Activated CD4-positive, alpha-beta T cell treated with anti-CD3 and anti-CD28 coated beads for 24 hours (primary cell): ENCODE measurements at regions not wholly inside any gene's neighbourhood (a gene's known extent, or its start where the extent isn't known, plus 50 kb on each side); places are given as distances from the start of the nearest gene placed in this dataset.

Experiments used
- DNase-seq, 2 donors: peaks; one replicate each; pipeline ENCODE4 v3.0.0-alpha.2; 2020; ENCODE audit warnings: low read depth in 2 of 2

DNA sequence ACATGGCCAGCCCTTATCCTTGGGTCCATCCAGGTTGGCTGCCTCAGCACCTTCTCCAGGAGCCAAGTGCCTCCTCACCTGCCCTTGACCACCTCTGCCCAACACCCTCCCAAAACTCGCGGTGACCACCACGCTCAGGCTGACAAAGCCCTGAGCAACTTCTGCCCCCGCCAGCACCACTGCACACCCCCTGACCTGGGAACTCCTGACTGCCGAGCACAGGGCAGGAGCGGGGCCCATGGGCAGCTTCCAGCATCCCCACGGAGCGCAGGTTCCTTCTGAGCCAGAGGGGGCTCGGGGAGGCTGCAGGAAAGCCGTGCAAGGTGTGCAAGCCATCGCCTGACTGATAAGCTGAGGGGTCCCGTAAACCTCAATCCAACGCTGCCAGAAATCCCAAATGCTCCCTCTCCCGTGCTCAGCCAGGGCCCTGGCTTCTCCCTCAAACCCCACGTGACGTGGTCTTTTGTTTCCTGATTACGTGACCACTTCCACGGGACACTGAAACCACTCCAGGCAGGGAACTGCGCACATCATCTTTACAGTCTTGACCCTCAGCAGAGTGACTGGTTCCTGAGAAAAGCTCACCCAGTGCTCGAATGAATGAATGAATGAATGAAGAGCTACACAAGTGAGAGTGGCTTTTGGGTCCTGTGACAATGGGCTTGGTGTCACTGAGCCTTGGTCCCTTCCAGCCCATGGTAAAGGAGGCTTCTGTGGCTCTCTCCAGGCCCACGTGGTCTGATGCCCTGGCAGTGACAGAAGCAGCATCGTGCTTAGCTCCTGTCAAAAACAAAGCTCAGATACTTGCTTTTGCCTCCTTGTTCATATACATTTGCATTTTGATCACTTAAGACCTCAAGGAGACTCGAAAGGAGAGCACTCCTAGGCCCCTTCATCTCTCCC is 249.8 kb upstream of the PPP2R2D start:
- DNase-seq = no peak

DNA sequence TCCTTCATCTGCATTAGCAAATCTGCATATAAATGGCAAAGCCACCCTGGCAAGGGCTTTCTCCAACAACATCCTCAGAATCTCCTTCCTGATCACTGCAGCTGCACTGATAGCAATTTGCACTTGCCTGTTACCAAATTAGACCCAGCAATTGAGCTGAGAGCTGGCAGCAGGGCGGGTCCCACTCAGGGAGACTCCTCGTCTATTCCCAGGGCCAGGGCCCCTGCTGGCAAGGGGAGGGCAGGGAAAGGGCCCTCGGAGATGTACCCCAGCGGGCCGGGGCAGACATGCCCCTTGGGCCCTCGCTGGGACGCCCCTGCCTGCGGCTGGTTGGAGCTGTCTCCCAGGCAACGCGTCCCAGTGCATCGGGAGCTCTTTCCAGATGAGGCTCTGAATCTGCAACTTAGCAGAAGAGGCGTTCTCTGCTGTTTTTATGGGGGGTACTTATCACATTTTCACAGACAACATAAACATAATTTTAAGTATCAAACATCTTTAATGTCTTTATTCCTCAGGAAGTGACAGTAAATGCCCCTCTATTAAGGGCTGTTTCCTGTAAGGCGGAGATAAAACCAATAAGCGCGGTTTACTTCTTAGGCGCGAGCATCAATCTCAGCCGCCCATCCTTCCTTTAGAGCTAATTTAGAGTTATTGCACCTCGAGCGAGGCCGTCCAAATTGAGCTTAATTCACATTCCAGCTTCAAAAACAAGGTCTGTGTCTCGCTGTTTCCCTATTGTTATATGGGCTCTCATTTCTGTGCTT is 249.0 kb upstream of the PPP2R2D start:
- no peak for DNase-seq

DNA sequence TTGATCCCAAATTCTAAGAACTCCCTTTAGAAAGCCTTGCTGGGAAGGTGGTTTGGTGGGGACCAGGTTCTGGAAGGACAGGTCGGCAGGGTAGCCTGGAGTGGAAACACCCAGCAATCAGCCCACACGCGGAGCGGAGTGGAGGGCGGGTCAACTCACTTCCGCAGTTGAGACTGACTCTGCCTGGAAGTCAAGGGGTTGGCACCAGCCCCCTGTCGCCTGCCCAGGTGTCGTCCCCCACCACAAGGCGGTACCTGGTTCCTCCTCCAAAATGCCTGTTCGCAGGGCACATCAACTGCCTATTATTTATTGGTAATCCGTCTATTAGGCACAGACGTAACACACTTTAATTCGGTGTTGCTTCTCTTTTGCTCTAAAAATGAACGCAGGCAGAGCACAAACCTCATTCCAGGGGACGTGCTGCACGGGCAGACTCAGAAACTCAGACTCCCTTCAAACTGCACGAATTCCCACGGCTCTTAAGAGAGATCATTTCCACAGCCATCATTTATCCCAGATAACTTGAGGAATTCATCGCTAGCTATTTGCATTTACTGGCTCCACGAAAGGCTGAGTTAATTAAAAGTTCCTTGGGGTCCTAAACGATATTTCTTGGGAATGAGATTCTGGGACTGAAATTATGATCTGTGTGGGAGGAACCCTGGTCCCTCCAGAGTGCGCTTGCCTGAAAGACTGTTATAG is 248.2 kb upstream of the PPP2R2D start:
- no peak for DNase-seq

DNA sequence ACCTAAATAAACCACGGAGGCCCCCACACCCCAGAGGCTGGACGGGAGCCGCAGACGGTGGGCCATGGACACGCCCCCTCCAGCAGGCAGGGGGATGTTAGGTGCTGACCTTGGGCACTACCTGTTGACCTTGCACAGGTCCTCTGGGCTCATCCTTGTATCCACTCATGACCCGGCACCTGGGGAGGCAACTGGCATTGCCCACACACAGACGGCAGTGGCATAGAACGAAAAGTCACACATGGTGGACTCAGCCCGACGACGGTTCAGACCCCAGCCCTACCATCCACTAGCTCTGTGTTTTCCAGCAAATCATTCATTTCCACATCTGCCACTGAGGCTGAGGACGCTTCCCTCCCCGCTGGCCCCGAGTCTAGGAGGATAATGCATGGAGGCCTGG is 247.7 kb upstream of the PPP2R2D start:
- no peak for DNase-seq

DNA sequence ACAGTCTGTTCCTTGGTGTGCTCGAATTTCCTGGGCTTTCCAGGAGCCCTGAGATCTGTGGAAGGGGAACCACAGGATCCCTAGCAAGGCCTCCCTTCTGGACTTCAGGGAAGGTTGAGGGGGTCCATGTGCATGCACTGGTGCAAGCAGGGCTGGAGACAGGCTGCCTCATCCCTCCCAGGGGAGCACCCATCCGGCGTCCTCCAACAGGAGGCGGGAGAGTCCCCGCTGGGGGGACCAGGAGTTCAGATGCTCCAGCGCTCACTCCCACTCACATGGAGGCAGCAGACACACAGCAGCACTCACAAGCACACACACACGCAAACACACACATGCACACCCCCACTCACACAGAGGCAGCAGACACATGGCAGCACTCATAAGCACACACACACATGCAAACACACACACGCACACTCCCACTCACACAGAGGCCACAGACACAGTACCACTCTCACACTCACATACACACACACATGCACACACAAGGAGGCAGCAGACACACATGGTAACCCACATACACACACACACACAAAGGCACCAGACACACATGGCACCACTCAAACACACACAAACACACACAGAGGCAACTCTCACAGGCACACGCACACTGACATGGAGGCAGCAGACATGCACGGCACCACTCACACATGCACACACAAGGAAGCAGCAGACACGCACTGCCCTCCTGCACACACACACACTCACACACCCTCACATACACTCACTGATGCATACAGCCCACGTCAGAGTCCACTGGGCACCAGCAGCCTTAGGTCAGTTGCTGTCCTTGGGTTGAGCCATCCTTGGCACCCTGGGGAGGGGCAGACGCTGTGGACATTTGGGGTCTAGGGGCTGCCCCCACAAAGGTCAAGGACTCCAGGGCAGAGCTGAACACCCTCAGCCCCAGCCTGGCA is 247.0 kb upstream of the PPP2R2D start:
- no peak for DNase-seq

DNA sequence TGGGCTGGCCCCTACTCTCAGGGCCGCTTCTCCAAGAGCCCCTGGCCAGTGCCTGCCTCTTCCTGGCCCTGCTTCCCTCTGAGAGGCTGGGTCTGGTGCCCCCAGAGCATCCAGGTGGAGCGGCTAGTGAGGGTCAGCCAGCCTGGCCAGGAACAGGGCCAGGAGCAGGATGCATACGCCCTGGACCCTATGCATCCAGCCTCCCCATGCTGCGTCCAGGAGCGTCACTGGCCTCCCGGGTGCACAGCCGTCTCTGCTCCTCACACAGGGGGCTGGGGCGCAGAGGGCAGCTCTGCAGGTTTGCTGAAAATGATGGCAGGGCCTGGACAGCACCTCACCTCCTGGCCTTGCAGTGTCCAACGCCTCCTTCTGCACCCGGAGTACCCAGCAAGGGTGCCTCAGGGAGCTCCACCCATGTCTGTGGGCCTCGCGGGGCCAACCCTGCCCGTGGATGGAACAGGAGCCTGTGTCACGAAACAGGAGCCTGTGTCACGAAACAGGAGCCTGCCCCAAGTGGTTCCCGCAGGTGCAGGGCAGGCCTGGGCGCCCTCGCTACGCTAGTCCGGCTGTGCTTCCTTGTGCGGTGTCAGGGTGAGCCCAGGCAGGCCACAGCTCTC is 246.2 kb upstream of the PPP2R2D start:
- DNase-seq = no peak

DNA sequence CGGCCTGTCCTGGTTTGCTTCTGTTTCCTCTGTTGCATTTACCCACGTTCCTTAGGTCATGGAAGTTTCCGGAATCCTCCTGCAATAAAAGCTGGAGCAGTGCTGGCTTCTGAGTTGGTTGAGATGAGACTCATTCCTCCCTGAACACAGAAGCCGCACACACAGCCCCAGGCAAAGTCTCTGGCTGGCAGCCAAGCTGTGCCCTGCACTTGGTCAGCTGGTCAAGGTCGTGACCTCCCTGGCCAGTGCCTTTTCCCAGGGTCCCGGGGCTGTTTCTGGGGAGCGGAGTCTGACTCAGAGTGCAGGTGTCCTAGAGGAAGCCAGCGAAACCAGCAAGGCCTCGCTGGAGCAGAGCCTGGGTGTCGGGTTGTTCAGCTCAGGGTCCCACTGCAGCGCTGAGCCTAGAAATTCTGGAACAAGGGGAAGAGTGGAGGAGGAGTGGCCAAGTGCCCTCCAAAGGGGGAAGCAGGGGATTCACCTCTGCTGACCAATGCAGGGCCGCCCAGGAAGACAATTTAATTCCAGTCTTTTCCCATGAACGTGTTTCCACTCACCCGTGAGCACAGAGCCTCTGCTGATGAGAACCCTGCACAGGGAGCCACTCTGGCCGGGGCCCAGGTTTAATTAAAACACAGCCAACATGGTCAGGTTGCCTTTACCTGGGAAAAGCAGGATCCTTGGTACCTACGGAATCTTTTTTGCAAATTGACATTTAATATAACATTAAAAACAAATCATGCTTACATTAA is 245.5 kb upstream of the PPP2R2D start:
- no peak for DNase-seq

DNA sequence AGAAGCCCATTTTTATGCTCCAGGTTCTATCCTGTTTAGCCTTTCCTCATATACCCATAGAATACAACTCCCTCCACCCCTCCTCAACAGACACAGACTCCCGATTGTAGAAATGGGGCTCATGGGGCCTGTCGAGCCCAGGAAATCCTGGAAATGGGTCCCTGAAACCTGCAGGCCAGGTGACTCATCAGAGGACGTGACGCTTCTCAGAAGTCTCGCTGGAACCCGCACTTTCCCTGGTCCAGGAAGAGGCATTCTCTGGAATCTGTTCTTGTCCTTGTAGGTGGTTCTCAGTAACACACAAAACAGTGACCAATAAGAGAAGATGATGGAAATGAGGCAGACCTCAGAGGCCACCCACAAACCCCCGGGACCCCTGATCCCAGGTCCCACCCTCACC is 244.8 kb upstream of the PPP2R2D start:
- DNase-seq = no peak

DNA sequence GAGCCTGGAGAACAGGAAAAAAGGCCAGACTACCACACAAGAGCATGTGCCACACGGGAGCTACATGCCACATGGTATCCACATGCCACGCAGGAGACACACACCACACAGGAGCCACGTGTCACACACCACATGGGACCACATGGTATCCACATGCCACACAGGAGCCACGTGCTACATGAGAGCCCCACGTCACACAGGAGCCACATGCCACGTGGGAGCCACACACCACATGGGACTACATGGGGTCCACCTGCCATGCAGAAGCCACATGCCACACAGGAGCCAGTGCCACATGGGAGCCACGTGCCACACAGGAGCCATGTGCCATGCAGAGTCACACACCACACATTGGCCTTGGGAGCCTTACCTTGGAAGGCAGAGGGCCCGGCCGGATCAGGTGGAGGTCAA is 244.4 kb upstream of the PPP2R2D start:
- DNase-seq = no peak

DNA sequence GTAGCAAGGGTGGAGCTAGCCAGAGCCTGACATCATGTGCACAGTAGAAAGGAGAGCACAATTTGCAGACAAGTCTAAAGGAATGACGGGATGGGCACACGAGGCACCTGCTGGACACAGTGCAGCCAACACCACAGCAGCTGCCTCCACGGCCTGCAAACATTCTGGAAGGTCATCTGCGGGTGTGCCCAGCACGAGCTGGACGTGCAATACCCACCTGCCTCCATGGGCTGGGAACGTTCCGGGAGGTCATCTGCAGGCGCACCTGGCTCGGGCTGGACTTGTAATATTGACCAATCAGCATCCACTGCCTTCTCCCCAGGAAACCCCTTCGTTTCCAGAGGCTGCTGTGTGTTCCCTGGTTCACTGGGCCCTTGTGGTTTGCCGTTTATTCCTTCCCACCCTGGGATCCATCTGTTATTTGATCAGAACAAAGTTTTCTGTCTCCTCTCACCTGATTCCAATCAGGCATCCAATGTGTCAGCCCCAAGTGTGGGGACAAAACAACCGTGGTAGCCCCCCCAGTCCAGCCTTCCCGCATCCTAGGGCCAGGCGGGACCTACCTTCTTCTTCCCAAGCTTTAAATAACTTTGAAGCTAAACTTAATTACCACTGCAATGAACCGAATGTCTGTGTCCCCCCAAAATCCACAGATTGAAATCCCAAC is 243.4 kb upstream of the PPP2R2D start:
- DNase-seq = no peak

DNA sequence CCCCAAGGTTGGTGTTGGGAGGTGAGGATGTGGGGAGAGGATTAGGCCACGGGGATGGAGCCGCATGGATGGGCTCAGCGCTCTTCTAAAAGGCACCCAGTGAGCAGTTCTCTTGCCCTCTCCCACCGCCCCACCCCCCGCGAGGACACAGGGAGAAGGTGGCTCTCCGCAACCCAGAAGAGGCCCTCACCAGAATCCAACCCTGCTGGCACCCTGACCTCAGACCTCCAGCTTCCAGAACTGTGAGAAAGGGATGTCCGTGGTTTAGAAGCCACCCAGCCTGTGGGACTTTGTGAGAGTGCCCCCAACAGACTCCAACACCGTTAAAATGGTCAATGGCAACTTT is 242.8 kb upstream of the PPP2R2D start:
- DNase-seq = no peak

DNA sequence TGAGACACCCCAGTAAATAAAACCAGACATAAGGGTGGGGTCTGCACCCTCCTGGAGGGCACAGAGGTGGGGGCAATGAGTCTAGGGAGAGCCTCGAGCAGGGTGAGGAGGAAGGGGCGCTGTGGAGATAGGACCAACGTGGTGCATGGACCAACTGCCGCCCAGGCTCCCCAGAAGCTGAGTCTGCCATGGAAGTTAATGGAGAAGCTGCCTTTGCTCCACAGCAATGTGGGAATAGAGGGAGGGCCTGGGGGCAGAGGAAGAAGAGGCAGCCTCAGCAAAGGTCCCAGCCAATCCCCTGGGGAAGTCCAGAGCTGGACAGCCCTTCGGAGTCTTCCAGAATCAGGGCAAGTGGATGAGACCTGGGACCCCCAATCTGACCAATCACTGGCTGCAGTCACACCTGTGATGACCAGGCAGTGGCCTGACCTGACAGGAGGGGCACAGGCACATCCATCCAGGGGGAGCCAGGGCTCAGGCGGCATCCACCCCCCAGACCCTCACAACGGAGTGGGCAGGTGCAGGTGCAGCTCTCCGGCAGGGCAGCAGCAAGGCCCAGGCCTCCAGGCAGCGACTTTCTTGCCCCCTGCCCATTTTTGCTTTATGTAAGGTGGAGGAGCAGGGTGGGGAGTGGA is 242.2 kb upstream of the PPP2R2D start:
- DNase-seq = no peak

DNA sequence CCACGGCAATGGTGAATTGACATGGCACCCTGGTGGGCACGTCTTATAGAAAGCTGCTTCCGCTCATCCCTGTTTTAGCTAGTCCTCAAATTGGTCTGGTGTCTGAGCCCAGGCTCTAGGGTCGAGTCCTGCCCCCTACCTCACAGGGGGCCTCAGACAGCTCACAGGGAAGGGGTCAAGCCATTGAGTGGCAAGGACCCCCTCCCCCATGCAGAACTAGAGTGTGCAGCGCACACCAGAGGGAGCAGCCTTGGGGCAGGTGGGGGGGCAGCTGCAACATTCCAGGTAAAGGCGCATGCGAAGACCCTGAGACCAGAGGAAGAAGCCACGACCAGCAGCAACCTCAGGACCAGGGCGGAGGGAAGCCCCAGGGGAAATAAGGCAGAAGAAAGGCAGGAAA is 240.4 kb upstream of the PPP2R2D start:
- no peak for DNase-seq

DNA sequence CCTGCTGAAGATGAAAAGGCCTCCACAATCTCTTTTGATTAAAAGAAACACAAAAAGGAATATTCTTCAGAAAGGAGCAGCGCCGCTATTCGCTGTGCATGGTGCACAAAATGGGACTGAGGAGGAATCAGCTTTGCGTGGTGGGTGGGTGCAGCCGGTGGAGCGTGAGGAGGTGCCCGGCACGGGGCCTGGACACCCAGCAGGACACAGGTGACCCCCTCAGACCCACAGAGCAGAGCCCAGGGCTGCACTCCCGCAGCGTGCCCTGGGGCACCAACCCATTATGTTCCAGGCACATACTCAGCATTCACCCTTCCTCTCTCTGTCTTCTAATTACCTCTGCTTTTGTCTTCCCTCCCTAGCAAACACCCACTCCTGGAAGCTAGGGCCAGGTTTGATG is 238.0 kb upstream of the PPP2R2D start:
- no peak for DNase-seq

DNA sequence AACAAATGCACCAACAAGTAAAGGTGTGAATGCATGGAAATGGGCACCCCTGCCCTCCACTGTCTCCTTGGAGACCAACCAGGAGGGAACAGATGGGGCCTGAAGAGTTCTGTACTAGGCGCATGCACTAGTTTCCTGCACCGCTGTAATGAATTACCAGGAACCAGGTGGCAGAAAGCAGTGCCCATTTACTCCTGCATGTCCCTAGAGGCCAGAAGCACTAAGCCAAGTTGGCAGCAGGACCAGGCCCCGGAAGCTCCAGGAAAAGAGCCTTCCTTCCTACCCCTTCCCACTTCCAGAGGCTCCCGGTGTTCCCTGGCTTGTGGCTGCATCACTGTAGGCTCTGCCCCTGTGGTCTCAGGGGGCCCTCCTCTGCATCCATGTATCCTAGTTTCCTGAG is 237.5 kb upstream of the PPP2R2D start:
- DNase-seq = no peak

DNA sequence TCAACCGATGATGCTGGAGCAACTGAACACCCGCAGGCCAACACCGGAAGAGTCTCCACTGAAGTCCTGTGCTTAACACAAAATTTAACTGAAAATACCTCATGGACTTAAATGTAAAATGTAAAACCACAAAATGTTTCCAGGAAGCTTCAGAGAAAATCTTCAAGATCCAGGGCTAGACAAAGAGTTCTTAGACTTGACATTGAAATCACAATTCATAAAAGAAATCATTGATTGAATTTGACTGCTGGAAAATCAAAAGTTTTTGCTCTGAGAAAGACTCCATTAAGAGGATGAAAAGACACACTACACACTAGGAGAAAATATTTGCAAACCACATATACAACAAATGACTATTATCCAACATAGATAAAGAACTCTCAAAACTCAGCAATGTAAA is 234.7 kb upstream of the PPP2R2D start:
- no peak for DNase-seq

DNA sequence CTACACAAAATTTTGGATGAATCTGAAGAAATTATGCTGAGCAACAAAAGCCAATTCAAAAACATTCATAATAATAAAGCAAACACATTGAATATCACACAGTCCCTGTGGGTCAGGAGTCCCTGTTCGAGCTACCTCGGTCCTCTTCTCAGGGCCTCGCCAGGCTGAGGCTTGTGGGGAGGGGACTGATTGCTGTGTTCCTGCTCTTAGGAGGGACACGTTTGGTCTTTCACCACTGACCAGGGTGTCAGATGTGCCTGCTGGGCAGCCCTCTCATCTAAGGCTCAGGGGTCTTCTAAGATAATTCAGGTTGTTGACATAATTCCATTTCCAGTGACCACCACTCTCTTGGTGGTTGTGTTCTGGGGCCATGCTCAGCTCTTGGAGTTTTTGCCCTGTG is 233.8 kb upstream of the PPP2R2D start:
- no peak for DNase-seq

DNA sequence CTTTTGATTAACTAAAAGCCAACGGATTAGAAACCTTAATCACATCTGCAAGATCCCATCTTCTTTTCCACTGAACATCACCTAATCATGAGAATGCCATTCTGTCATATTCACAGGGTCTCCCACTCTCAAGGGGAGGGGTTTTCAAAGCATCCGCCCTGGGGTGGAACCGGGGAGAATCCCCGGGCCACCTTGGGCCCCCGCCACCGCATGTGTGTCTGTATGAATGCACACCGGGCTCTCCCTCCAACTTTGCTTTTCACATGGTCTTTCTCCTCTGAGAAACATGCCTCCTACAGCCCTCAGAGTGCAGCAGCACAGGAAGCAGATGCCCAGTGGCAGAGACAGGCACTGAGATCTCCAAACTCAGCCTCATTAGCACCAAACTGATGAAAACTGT is 233.2 kb upstream of the PPP2R2D start:
- DNase-seq = no peak

DNA sequence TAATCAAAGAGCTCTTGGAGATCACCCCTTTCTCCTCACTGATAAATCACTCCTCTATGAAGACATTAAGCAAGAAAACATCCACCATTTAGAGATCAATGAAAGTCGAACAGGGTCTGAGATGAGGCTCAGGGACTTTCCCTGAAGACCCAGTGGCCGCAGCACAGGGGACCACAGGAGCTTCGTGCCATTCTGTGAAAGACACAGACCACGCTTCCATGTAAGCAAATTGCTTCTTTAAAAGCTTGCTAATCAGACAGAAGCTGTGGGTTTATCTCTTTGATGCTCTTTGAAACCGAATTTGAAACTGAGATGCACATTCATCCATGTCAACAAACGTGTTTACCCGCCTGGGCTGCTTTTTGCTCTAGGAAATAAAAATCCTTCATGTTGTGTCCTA is 231.9 kb upstream of the PPP2R2D start:
- no peak for DNase-seq
